ENCODE measurements at regions not wholly inside any gene's neighbourhood (a gene's known extent, or its start where the extent isn't known, plus 50 kb on each side); places are given as distances from the start of the nearest gene placed in this dataset.

- TF ChIP-seq GABPA (IDR thresholded peaks at IDR 0.05; ENCODE audit: low read depth) = no peak
- TF ChIP-seq, protein P1, sequence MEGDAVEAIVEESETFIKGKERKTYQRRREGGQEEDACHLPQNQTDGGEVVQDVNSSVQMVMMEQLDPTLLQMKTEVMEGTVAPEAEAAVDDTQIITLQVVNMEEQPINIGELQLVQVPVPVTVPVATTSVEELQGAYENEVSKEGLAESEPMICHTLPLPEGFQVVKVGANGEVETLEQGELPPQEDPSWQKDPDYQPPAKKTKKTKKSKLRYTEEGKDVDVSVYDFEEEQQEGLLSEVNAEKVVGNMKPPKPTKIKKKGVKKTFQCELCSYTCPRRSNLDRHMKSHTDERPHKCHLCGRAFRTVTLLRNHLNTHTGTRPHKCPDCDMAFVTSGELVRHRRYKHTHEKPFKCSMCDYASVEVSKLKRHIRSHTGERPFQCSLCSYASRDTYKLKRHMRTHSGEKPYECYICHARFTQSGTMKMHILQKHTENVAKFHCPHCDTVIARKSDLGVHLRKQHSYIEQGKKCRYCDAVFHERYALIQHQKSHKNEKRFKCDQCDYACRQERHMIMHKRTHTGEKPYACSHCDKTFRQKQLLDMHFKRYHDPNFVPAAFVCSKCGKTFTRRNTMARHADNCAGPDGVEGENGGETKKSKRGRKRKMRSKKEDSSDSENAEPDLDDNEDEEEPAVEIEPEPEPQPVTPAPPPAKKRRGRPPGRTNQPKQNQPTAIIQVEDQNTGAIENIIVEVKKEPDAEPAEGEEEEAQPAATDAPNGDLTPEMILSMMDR (IDR thresholded peaks at IDR 0.05; ENCODE audit: insufficient read depth, low read length) = no peak
Observed at GRCh38 chr3:35484929-35485530, 154.3 kb upstream of the ARPP21 start.

Measured in HL-60 (cell line).